Heart left ventricle (tissue), 13 donors: ENCODE measurements at regions not wholly inside any gene's neighbourhood (a gene's known extent, or its start where the extent isn't known, plus 50 kb on each side); places are given as distances from the start of the nearest gene placed in this dataset.

Experiments used
- POLR2A ChIP-seq, 2 donors: fragments of 450-650 bp; IDR thresholded peaks; one replicate each; pipeline ENCODE4 v1.6.1; 2017; ENCODE audit warnings: antibody characterized with exemption in 2 of 2, mild to moderate bottlenecking in 2 of 2, moderate library complexity in 2 of 2
- TF ChIP-seq, protein P1 (sequence below), 12 donors: fragments of 200-600 bp; sonication (generic) in 4 of 12; IDR thresholded peaks; one replicate each; pipeline versions ENCODE4 v1.5.0 to v1.8.0; 2018 to 2022; ENCODE audit warnings: antibody characterized with exemption in 12 of 12, mild to moderate bottlenecking in 5 of 12
- donor health status: ischemic (EF 13 %, LVEDD 7.1; RV severe dilation, severe dysfunction).
- donor health status: DM: no; HTN: yes; CAD: no.
- donor health status: DM: no; HTN: no; CAD: no.
- donor health status: ischemic (EF 25% LVEDD 6.9; RV normal size, moderate dysfunction).
- donor health status: ischemic (EF 25% LVEDD 5.7; RV mildly dilated, moderate dysfunction).
- donor health status: ischemic (EF 35%, LVEDD 5.7; RV mildly dilated, moderate dysfunction).
- donor health status: nonischemic (EF 11% LVEDD 7.7; RV severe dilation, severe dysfunction).
- donor health status: DM: yes; HTN: yes; CAD: no.
- donor health status: PGD.
- donor health status: ischemic (EF 29% LVEDD 5.4; RV normal size, mild dysfunction).
- donor health status: nonischemic (EF 23%, LVEDD 6.1; RV moderate dilation, normal function).

DNA sequence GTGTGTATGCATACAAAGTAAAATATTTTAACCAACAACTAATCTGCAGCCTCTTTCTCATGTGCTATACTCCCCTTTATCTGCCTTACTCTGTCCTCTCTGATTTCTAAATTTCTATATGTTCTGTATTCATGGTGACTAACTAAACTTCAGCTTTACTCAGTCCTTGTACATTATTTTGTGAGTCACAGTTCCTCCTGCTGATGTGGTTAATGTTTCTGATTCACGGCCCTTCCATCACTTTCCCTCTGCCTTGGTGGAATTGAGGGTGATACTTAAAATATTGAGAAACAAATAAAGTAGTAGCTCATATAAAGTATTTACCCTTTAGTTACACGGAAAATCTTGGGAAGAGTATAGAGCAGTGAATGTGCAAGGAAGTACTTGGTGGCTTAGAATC lies 899.1 kb upstream of the ZWINT start:
- no peak for TF ChIP-seq POLR2A (IDR thresholded peaks at IDR 0.05)
- TF ChIP-seq, protein P1, sequence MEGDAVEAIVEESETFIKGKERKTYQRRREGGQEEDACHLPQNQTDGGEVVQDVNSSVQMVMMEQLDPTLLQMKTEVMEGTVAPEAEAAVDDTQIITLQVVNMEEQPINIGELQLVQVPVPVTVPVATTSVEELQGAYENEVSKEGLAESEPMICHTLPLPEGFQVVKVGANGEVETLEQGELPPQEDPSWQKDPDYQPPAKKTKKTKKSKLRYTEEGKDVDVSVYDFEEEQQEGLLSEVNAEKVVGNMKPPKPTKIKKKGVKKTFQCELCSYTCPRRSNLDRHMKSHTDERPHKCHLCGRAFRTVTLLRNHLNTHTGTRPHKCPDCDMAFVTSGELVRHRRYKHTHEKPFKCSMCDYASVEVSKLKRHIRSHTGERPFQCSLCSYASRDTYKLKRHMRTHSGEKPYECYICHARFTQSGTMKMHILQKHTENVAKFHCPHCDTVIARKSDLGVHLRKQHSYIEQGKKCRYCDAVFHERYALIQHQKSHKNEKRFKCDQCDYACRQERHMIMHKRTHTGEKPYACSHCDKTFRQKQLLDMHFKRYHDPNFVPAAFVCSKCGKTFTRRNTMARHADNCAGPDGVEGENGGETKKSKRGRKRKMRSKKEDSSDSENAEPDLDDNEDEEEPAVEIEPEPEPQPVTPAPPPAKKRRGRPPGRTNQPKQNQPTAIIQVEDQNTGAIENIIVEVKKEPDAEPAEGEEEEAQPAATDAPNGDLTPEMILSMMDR (IDR thresholded peaks at IDR 0.05): no peak
